ENCODE measurements at regions not wholly inside any gene's neighbourhood (a gene's known extent, or its start where the extent isn't known, plus 50 kb on each side); places are given as distances from the start of the nearest gene placed in this dataset.

- H3K4me1 Mint-ChIP-seq (ENCODE audit: low read depth): no peaks in the 10 kb centered on the region
- no peaks in the 10 kb centered on the region; the same call in 1 of the 2 replicates for H3K36me3 Mint-ChIP-seq (ENCODE audit: low read depth)
- DNase-seq: no peak
- no peak overlapping the region for H3K27ac Mint-ChIP-seq
- no peak for TF ChIP-seq CTCF (IDR thresholded peaks at IDR 0.05)
- H3K4me3 Mint-ChIP-seq: no peak overlapping the region
- no peaks in the 10 kb centered on the region for H3K27me3 Mint-ChIP-seq (ENCODE audit: insufficient read depth)
- peaks cover 28% of the 10 kb centered on the region for H3K9me3 Mint-ChIP-seq
Measured at GRCh38 chr2:77604953-77605929, 83.1 kb upstream of the LRRTM4 start.

- no peak for DNase-seq
- Mint-ChIP-seq H3K4me3 (no peak overlapping the region), H3K27ac (no peak overlapping the region), H3K36me3 (ENCODE audit: low read depth) (peaks cover 5% of the 10 kb centered on the region; the same call in 1 of the 2 replicates), H3K4me1 (ENCODE audit: low read depth) (no peaks in the 10 kb centered on the region), H3K9me3 (peaks cover 41% of the 10 kb centered on the region), H3K27me3 (ENCODE audit: insufficient read depth) (no peaks in the 10 kb centered on the region)
- no peak for TF ChIP-seq CTCF (IDR thresholded peaks at IDR 0.05)
Measured at GRCh38 chr2:77608510-77608909, 86.3 kb upstream of the LRRTM4 start.

GRCh38 chr2:77629539-77629938, 107.4 kb upstream of the LRRTM4 start:
- no peak overlapping the region for H3K27ac Mint-ChIP-seq
- DNase-seq: no peak
- no peak overlapping the region for H3K4me3 Mint-ChIP-seq
- H3K27me3 Mint-ChIP-seq (ENCODE audit: insufficient read depth): no peaks in the 10 kb centered on the region
- peaks cover 21% of the 10 kb centered on the region for H3K9me3 Mint-ChIP-seq
- H3K36me3 Mint-ChIP-seq (ENCODE audit: low read depth): no peaks in the 10 kb centered on the region
- no peak for TF ChIP-seq CTCF (IDR thresholded peaks at IDR 0.05)
- no peaks in the 10 kb centered on the region for H3K4me1 Mint-ChIP-seq (ENCODE audit: low read depth)

GRCh38 chr2:77631007-77631406, 108.8 kb upstream of the LRRTM4 start:
- peaks cover 27% of the 10 kb centered on the region for H3K9me3 Mint-ChIP-seq
- H3K4me1 Mint-ChIP-seq (ENCODE audit: low read depth): no peaks in the 10 kb centered on the region
- no peak overlapping the region for H3K4me3 Mint-ChIP-seq
- no peaks in the 10 kb centered on the region for H3K27me3 Mint-ChIP-seq (ENCODE audit: insufficient read depth)
- H3K27ac Mint-ChIP-seq: no peak overlapping the region
- no peak for TF ChIP-seq CTCF (IDR thresholded peaks at IDR 0.05)
- DNase-seq: no peak
- no peaks in the 10 kb centered on the region for H3K36me3 Mint-ChIP-seq (ENCODE audit: low read depth)

- Mint-ChIP-seq H3K9me3 (peaks cover 29% of the 10 kb centered on the region), H3K36me3 (ENCODE audit: low read depth) (no peaks in the 10 kb centered on the region)
Measured at GRCh38 chr2:77633601-77634000, 111.4 kb upstream of the LRRTM4 start.

More at GRCh38 chr2:77633601-77634000, 111.4 kb upstream of the LRRTM4 start:
- H3K27me3 Mint-ChIP-seq (ENCODE audit: insufficient read depth): no peaks in the 10 kb centered on the region
- H3K4me3 Mint-ChIP-seq: no peak overlapping the region
- H3K27ac Mint-ChIP-seq: no peak overlapping the region
- no peak for DNase-seq
- H3K4me1 Mint-ChIP-seq (ENCODE audit: low read depth): no peaks in the 10 kb centered on the region
- no peak for TF ChIP-seq CTCF (IDR thresholded peaks at IDR 0.05)

Data from HFFc6 (cell line).